H9 (cell line): ENCODE measurements at regions not wholly inside any gene's neighbourhood (a gene's known extent, or its start where the extent isn't known, plus 50 kb on each side); places are given as distances from the start of the nearest gene placed in this dataset.

Source experiments
- DNase-seq: peaks from one replicate; pipeline ENCODE4 v3.0.0-alpha.2; 2017
- H2AFZ ChIP-seq: one replicate; pipeline ENCODE4 v1.6.1; 2013; ENCODE audit warnings: mild to moderate bottlenecking, low read length, control low read depth, moderate library complexity
- H2AK5ac ChIP-seq: 2 replicates; pipeline ENCODE4 v1.6.1; 2013; ENCODE audit warnings: low read length, control low read depth, mixed read lengths; ENCODE audit not compliant: insufficient read length
- H2BK120ac ChIP-seq: one replicate; pipeline ENCODE4 v1.6.1; 2013; ENCODE audit warnings: low read depth, mild to moderate bottlenecking, low read length, control low read depth, inconsistent platforms; ENCODE audit not compliant: poor library complexity, severe bottlenecking
- H2BK12ac ChIP-seq: 2 replicates; pipeline ENCODE4 v1.6.1; 2013; ENCODE audit warnings: low read length, control low read depth, mixed read lengths, low read depth; ENCODE audit not compliant: insufficient read length
- H2BK15ac ChIP-seq: 2 replicates; pipeline ENCODE4 v1.6.1; 2013; ENCODE audit warnings: low read depth, low read length, control low read depth
- H2BK20ac ChIP-seq: one replicate; pipeline ENCODE4 v1.6.1; 2013; ENCODE audit warnings: low read depth, mild to moderate bottlenecking, low read length, control low read depth, inconsistent platforms; ENCODE audit not compliant: poor library complexity, severe bottlenecking
- H2BK5ac ChIP-seq: 2 replicates; pipeline ENCODE4 v1.6.1; 2013; ENCODE audit warnings: low read length, control low read depth, mixed read lengths; ENCODE audit not compliant: insufficient read length
- H3K14ac ChIP-seq: 2 replicates; pipeline ENCODE4 v1.6.1; 2013; ENCODE audit warnings: low read length, control low read depth; ENCODE audit not compliant: insufficient read depth
- H3K18ac ChIP-seq: 2 replicates; pipeline ENCODE4 v1.6.1; 2013; ENCODE audit warnings: low read depth, mild to moderate bottlenecking, mixed read lengths, low read length, control low read depth; ENCODE audit not compliant: insufficient read length
- H3K23ac ChIP-seq: 2 replicates; pipeline ENCODE4 v1.6.1; 2013; ENCODE audit warnings: low read length, control low read depth, mixed read lengths, low read depth; ENCODE audit not compliant: insufficient read length
- H3K23me2 ChIP-seq: 2 replicates; pipeline ENCODE4 v1.6.1; 2013; ENCODE audit warnings: low read depth, mild to moderate bottlenecking, mixed read lengths, low read length, control low read depth; ENCODE audit not compliant: insufficient read length, poor library complexity, severe bottlenecking
- H3K27ac ChIP-seq: 2 replicates; pipeline ENCODE4 v1.5.1; 2013; ENCODE audit warnings: low read length, control low read depth, mixed read lengths, low read depth; ENCODE audit not compliant: insufficient read length
- H3K27me3 ChIP-seq: 2 replicates; pipeline ENCODE4 v1.6.1; 2013; ENCODE audit warnings: low read length, control low read depth, inconsistent platforms; ENCODE audit not compliant: insufficient read depth
- H3K4ac ChIP-seq: 2 replicates; pipeline ENCODE4 v1.6.1; 2013; ENCODE audit warnings: low read depth, mild to moderate bottlenecking, control low read depth, inconsistent platforms, low read length, moderate library complexity
- H3K4me1 ChIP-seq: 2 replicates; pipeline ENCODE4 v1.6.1; 2013; ENCODE audit warnings: low read length, control low read depth, inconsistent platforms; ENCODE audit not compliant: insufficient read depth
- H3K4me2 ChIP-seq: 2 replicates; pipeline ENCODE4 v1.6.1; 2013; ENCODE audit warnings: low read length, control low read depth, mixed read lengths; ENCODE audit not compliant: insufficient read length, insufficient read depth
- H3K56ac ChIP-seq: 2 replicates; pipeline ENCODE4 v1.6.1; 2013; ENCODE audit warnings: low read depth, mild to moderate bottlenecking, mixed read lengths, low read length, control low read depth; ENCODE audit not compliant: insufficient read length
- H3K79me1 ChIP-seq: 2 replicates; pipeline ENCODE4 v1.6.1; 2013; ENCODE audit warnings: low read depth, mild to moderate bottlenecking, moderate library complexity, low read length, control low read depth, inconsistent platforms; ENCODE audit not compliant: insufficient read depth, poor library complexity, severe bottlenecking
- H3K79me2 ChIP-seq: 2 replicates; pipeline ENCODE4 v1.6.1; 2013; ENCODE audit warnings: low read length, control low read depth, inconsistent platforms; ENCODE audit not compliant: insufficient read depth
- H3K9ac ChIP-seq: 2 replicates; pipeline ENCODE4 v1.6.1; 2013; ENCODE audit warnings: low read length, control low read depth, mixed read lengths; ENCODE audit not compliant: insufficient read length; ENCODE audit errors: extremely low read depth
- H3K9me3 ChIP-seq: one replicate; pipeline ENCODE4 v1.6.1; 2013; ENCODE audit warnings: low read depth, low read length, inconsistent platforms; ENCODE audit not compliant: control insufficient read depth
- H3T11ph ChIP-seq: one replicate; pipeline ENCODE4 v1.6.1; 2013; ENCODE audit warnings: mild to moderate bottlenecking, low read length, control low read depth, inconsistent platforms
- H4K20me1 ChIP-seq: one replicate; pipeline ENCODE4 v1.6.1; 2013; ENCODE audit not compliant: control insufficient read depth, insufficient read length, insufficient read depth
- H4K5ac ChIP-seq: 2 replicates; pipeline ENCODE4 v1.6.1; 2013; ENCODE audit warnings: low read depth, mild to moderate bottlenecking, mixed read lengths, low read length, control low read depth; ENCODE audit not compliant: insufficient read length
- H4K8ac ChIP-seq: replicated peaks from 2 replicates; pipeline ENCODE4 v1.6.1; 2013; ENCODE audit warnings: low read length, control low read depth, mixed read lengths, low read depth; ENCODE audit not compliant: insufficient read length
- H4K91ac ChIP-seq: 2 replicates; pipeline ENCODE4 v1.6.1; 2013; ENCODE audit warnings: low read depth, mild to moderate bottlenecking, moderate library complexity, mixed read lengths, low read length, control low read depth; ENCODE audit not compliant: insufficient read length
- H3K27ac Mint-ChIP-seq, 3 experiments: 2 replicates in 2 of 3; 3 replicates in 1 of 3; pipeline ENCODE4 v1.8.0; 2020 to 2021; ENCODE audit warnings: mixed read lengths in 3 of 3, mild to moderate bottlenecking in 1 of 3, moderate library complexity in 1 of 3
- H3K27me3 Mint-ChIP-seq: 2 replicates; pipeline ENCODE4 v1.8.0; 2021; ENCODE audit warnings: low read depth, mild to moderate bottlenecking, moderate library complexity, mixed read lengths
- H3K36me3 Mint-ChIP-seq, 3 experiments: 2 replicates in 2 of 3; 3 replicates in 1 of 3; pipeline ENCODE4 v1.8.0; 2020 to 2021; ENCODE audit warnings: low read depth in 3 of 3, mixed read lengths in 3 of 3; ENCODE audit not compliant: insufficient read depth in 1 of 3
- H3K4me1 Mint-ChIP-seq, 2 experiments: 2 replicates each; pipeline ENCODE4 v1.8.0; 2020; ENCODE audit warnings: mixed read lengths in 2 of 2
- H3K4me3 Mint-ChIP-seq, 2 experiments: 2 replicates in 1 of 2; 3 replicates in 1 of 2; pipeline ENCODE4 v1.8.0; 2020 to 2021; ENCODE audit warnings: mild to moderate bottlenecking in 2 of 2, mixed read lengths in 2 of 2, moderate library complexity in 1 of 2
- H3K9me3 Mint-ChIP-seq, 2 experiments: 2 replicates in 1 of 2; 3 replicates in 1 of 2; pipeline ENCODE4 v1.8.0; 2020; ENCODE audit warnings: mild to moderate bottlenecking in 2 of 2, mixed read lengths in 2 of 2, moderate library complexity in 1 of 2
- CTCF ChIP-seq: fragments of 200-600 bp; sonication (generic); conservative IDR thresholded peaks from 3 replicates; pipeline ENCODE4 v1.8.0; 2021; ENCODE audit warnings: antibody characterized with exemption, mild to moderate bottlenecking
- WGBS: extraction: QIAGEN DNeasy Blood & Tissue Kit; methylation state at CpG from one replicate; pipeline ENCODE4 v1.1.7; 2013; ENCODE audit warnings: missing lambda C conversion rate, low lambda C conversion rate, mixed read lengths; ENCODE audit not compliant: insufficient read length; ENCODE audit errors: extremely low coverage; 5-methylcytosine and 5-hydroxymethylcytosine counted together

- no CpG with 5 or more reads among the region's 5 CpGs for WGBS
- H3K36me3 Mint-ChIP-seq: peaks cover 0 to 13% (median 0%) of the 10 kb centered on the region in 3 experiments; a peak in 2 of 7 replicates
These were observed 81.1 kb upstream of the HS6ST1 start for GRCh38 chr2:128399690-128400291.

More at GRCh38 chr2:128399690-128400291, 81.1 kb upstream of the HS6ST1 start:
- Histone ChIP-seq H3K9ac (no peak overlapping the region), H2BK15ac (no peak overlapping the region), H3K9me3 (no peaks in the 10 kb centered on the region), H3K23ac (no peak overlapping the region), H3K14ac (no peak overlapping the region), H2BK5ac (no peak overlapping the region), H2BK120ac (no peak overlapping the region), H3K27me3 (no peaks in the 10 kb centered on the region), H4K20me1 (no peaks in the 10 kb centered on the region), H4K5ac (no peak overlapping the region), H3K23me2 (no peaks in the 10 kb centered on the region), H3K18ac (no peak overlapping the region), H3K4ac (no peak overlapping the region), H3K56ac (no peak overlapping the region), H3K79me1 (no peaks in the 10 kb centered on the region), H4K91ac (no peak overlapping the region), H3K4me2 (no peak overlapping the region), H2AFZ (no peak overlapping the region), H4K8ac (no peak overlapping the region), H3T11ph (no peak overlapping the region), H2AK5ac (no peak overlapping the region), H2BK20ac (no peak overlapping the region), H2BK12ac (no peak overlapping the region), H3K79me2 (no peaks in the 10 kb centered on the region), H3K4me1 (peaks cover 4% of the 10 kb centered on the region; the same call in 1 of the 2 replicates), H3K27ac (no peak overlapping the region)
- DNase-seq: no peak
- Mint-ChIP-seq H3K4me1 (peaks cover 18 to 28% of the 10 kb centered on the region in 2 experiments), H3K9me3 (peaks cover 0 to 8% of the 10 kb centered on the region in 2 experiments; a peak in 2 of 5 replicates), H3K4me3 (no peak overlapping the region), H3K27me3 (peaks cover 2% of the 10 kb centered on the region; the same call in 1 of the 2 replicates), H3K27ac (no peak overlapping the region)
- no peak for TF ChIP-seq CTCF
